DOHH2 (cell line): ENCODE measurements at regions not wholly inside any gene's neighbourhood (a gene's known extent, or its start where the extent isn't known, plus 50 kb on each side); places are given as distances from the start of the nearest gene placed in this dataset.
"Not testable (repeated sequence)": the region's sequence is repeated elsewhere in the genome, so short reads cannot be mapped to it uniquely, and the experiment has no call there.

ENCODE experiments used
- H3F3A ChIP-seq: fragments of 200-600 bp; sonication (generic), shearing (Covaris generic); 2 replicates; pipeline ENCODE4 v1.6.0; 2016; ENCODE audit warnings: antibody characterized with exemption, mild to moderate bottlenecking; ENCODE audit not compliant: control insufficient read depth, insufficient read depth
- H3K27ac ChIP-seq: fragments of 200-600 bp; sonication (generic); 2 replicates; pipeline ENCODE4 v1.5.1; 2014; ENCODE audit warnings: low read depth, mild to moderate bottlenecking, low read length, moderate library complexity
- H3K27me3 ChIP-seq: fragments of 200-600 bp; sonication (generic); 2 replicates; pipeline ENCODE4 v1.6.1; 2014; ENCODE audit warnings: mild to moderate bottlenecking, low read length, mixed read lengths; ENCODE audit not compliant: control insufficient read depth
- H3K36me3 ChIP-seq: fragments of 200-600 bp; sonication (generic); 2 replicates; pipeline ENCODE4 v1.6.1; 2014; ENCODE audit warnings: mild to moderate bottlenecking, low read length, moderate library complexity, mixed read lengths; ENCODE audit not compliant: control insufficient read depth
- H3K4me1 ChIP-seq: fragments of 200-600 bp; sonication (generic); 2 replicates; pipeline ENCODE4 v1.6.1; 2014; ENCODE audit warnings: mild to moderate bottlenecking, low read length, mixed read lengths; ENCODE audit not compliant: control insufficient read depth
- H3K4me2 ChIP-seq: fragments of 200-600 bp; sonication (generic); 2 replicates; pipeline ENCODE4 v1.6.0; 2014; ENCODE audit warnings: mild to moderate bottlenecking, low read length, moderate library complexity
- H3K4me3 ChIP-seq: fragments of 200-600 bp; sonication (generic); 2 replicates; pipeline ENCODE4 v1.5.1; 2014; ENCODE audit warnings: mild to moderate bottlenecking, low read length, mixed read lengths
- H3K79me2 ChIP-seq: fragments of 200-600 bp; sonication (generic); 2 replicates; pipeline ENCODE4 v1.6.1; 2014; ENCODE audit warnings: mild to moderate bottlenecking, low read length, mixed read lengths; ENCODE audit not compliant: control insufficient read depth
- H3K9me2 ChIP-seq: fragments of 200-600 bp; sonication (generic); replicated peaks from 2 replicates; pipeline ENCODE4 v1.6.1; 2014; ENCODE audit warnings: mild to moderate bottlenecking, low read length, mixed read lengths; ENCODE audit not compliant: control insufficient read depth
- H3K9me3 ChIP-seq: fragments of 200-600 bp; sonication (generic); 2 replicates; pipeline ENCODE4 v1.6.1; 2014; ENCODE audit warnings: antibody characterized with exemption, low read length, mixed read lengths; ENCODE audit not compliant: control insufficient read depth, insufficient read depth
- H4K20me1 ChIP-seq: fragments of 200-600 bp; sonication (generic); 2 replicates; pipeline ENCODE4 v1.6.0; 2014; ENCODE audit warnings: low read depth, mild to moderate bottlenecking, antibody characterized with exemption, low read length, moderate library complexity; ENCODE audit not compliant: control insufficient read depth, insufficient read depth
- CTCF ChIP-seq: fragments of 200-600 bp; sonication (generic); IDR thresholded peaks from one replicate; pipeline ENCODE4 v1.5.1; 2014; ENCODE audit warnings: antibody characterized with exemption, mild to moderate bottlenecking, low read depth, low read length; ENCODE audit not compliant: poor library complexity, severe bottlenecking
- EZH2phosphoT487 ChIP-seq: fragments of 200-600 bp; sonication (generic); IDR thresholded peaks from 2 replicates; pipeline ENCODE4 v1.6.1; 2017; ENCODE audit warnings: borderline replicate concordance, mild to moderate bottlenecking, antibody characterized with exemption, low read length, moderate library complexity, mixed read lengths

DNA sequence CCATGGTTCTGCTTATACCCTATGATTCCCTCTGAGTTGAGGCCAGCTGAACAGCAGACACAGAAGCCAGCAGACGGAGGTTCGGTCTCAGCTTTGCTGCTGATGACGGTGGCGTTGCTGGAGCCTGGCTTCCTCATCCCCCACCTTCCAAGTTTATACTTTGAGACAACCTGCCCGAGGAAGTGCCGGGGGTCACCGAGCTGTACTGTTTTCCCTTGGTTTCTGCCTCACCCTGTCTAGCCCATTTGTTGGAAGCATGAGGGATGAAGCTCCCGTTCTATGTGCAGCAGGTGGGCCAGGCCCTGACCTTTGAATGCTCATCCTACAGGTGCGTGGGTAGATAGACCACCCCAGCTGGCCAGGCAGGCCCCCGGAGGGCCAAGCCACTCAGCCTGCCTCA is 117.3 kb downstream of the MYCN start:
- Histone ChIP-seq H3K4me3 (no peak overlapping the region), H3K79me2 (no peaks in the 10 kb centered on the region), H3K9me2 (no peaks in the 10 kb centered on the region), H3K4me2 (no peak overlapping the region), H3K9me3 (peaks cover 1% of the 10 kb centered on the region), H3K27ac (no peak overlapping the region), H3K27me3 (no peaks in the 10 kb centered on the region), H3F3A (no peaks in the 10 kb centered on the region), H3K36me3 (no peaks in the 10 kb centered on the region), H3K4me1 (no peaks in the 10 kb centered on the region), H4K20me1 (no peaks in the 10 kb centered on the region)
- TF ChIP-seq CTCF (no peak), EZH2phosphoT487 (no peak)

GRCh38 chr2:16055848-16056580 is 115.7 kb downstream of the MYCN start:
- Histone ChIP-seq H3K27me3 (no peaks in the 10 kb centered on the region), H3K27ac (no peak overlapping the region), H3K4me2 (no peak overlapping the region), H4K20me1 (no peaks in the 10 kb centered on the region), H3K36me3 (no peaks in the 10 kb centered on the region), H3K9me2 (no peaks in the 10 kb centered on the region), H3K9me3 (no peaks in the 10 kb centered on the region), H3K4me1 (no peaks in the 10 kb centered on the region), H3F3A (no peaks in the 10 kb centered on the region), H3K79me2 (no peaks in the 10 kb centered on the region), H3K4me3 (no peak overlapping the region)
- TF ChIP-seq CTCF, result no peak
- TF ChIP-seq EZH2phosphoT487, result no peak

- no peaks in the 10 kb centered on the region for H3K27me3 ChIP-seq
These were observed 113.3 kb downstream of the MYCN start for GRCh38 chr2:16053437-16054257.

DNA sequence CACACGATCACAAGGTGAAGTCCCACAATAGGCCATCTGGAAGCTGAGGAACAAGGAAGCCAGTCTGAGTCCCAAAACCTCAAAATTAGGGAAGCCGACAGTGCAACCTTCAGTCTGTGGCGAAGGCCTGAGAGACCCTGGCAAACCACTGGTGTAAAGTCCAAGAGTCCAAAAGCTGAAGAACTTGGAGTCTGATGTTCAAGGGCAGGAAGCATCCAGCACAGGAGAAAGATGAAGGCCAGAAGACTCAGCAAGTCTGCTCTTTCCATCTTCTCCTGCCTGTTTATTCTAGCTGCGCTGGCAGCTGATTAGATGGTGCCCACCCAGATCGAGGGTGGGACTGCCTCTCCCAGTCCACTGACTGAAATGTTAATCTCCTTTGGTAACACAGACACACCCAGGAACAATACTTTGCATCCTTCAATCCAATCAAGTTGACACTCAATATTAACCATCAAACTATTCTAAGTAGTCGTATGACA is 112.3 kb downstream of the MYCN start:
- not testable (repeated sequence) for H3K9me2 ChIP-seq, H3K27ac ChIP-seq, H3K27me3 ChIP-seq, H3F3A ChIP-seq, H4K20me1 ChIP-seq, H3K36me3 ChIP-seq, H3K9me3 ChIP-seq, H3K4me1 ChIP-seq, H3K79me2 ChIP-seq, H3K4me2 ChIP-seq, H3K4me3 ChIP-seq

More at GRCh38 chr2:16053437-16054257, 113.3 kb downstream of the MYCN start:
- Histone ChIP-seq H3K27ac (no peak overlapping the region), H3K79me2 (no peaks in the 10 kb centered on the region), H3F3A (no peaks in the 10 kb centered on the region), H3K4me1 (no peaks in the 10 kb centered on the region), H3K4me2 (no peak overlapping the region), H3K36me3 (no peaks in the 10 kb centered on the region), H3K9me2 (no peaks in the 10 kb centered on the region), H4K20me1 (no peaks in the 10 kb centered on the region), H3K4me3 (no peak overlapping the region), H3K9me3 (no peaks in the 10 kb centered on the region)
- TF ChIP-seq CTCF (no peak), EZH2phosphoT487 (no peak)
